Ishikawa (cell line): ENCODE measurements at regions not wholly inside any gene's neighbourhood (a gene's known extent, or its start where the extent isn't known, plus 50 kb on each side); places are given as distances from the start of the nearest gene placed in this dataset.

Experiments used
- CEBPB ChIP-seq: IDR thresholded peaks from 2 replicates; pipeline ENCODE4 v1.6.1; 2012
- CREB1 ChIP-seq: IDR thresholded peaks from 2 replicates; pipeline ENCODE4 v1.6.1; 2012; ENCODE audit warnings: low read depth
- EP300 ChIP-seq: IDR thresholded peaks from 2 replicates; pipeline ENCODE4 v1.6.1; 2012; ENCODE audit warnings: borderline replicate concordance
- FOXM1 ChIP-seq: IDR thresholded peaks from 2 replicates; pipeline ENCODE4 v1.6.1; 2012; ENCODE audit warnings: low read depth, borderline replicate concordance
- NFIC ChIP-seq: IDR thresholded peaks from 2 replicates; pipeline ENCODE4 v1.6.1; 2012
- TAF1 ChIP-seq: IDR thresholded peaks from 2 replicates; pipeline ENCODE4 v1.6.1; 2012; ENCODE audit warnings: low read depth, mild to moderate bottlenecking
- TCF12 ChIP-seq: IDR thresholded peaks from 2 replicates; pipeline ENCODE4 v1.6.1; 2012; ENCODE audit warnings: low read depth
- TEAD4 ChIP-seq: IDR thresholded peaks from 2 replicates; pipeline ENCODE4 v1.6.1; 2012
- YY1 ChIP-seq: IDR thresholded peaks from 2 replicates; pipeline ENCODE4 v1.6.1; 2012; ENCODE audit warnings: low read depth
- ZBTB7A ChIP-seq: IDR thresholded peaks from 2 replicates; pipeline ENCODE4 v1.6.1; 2012; ENCODE audit warnings: low read depth
- TF ChIP-seq, protein P1 (sequence below): IDR thresholded peaks from 2 replicates; pipeline ENCODE4 v1.6.1; 2012; ENCODE audit warnings: low read depth, mild to moderate bottlenecking

GRCh38 chr15:94857466-94857865 is 626.1 kb downstream of the MCTP2 start:
- no peak for TF ChIP-seq YY1
- TF ChIP-seq TAF1: no peak
- no peak for TF ChIP-seq NFIC
- no peak for TF ChIP-seq ZBTB7A
- no peak for TF ChIP-seq EP300
- TF ChIP-seq CREB1: no peak
- no peak for TF ChIP-seq CEBPB
- no peak for TF ChIP-seq TCF12
- no peak for TF ChIP-seq FOXM1
- TF ChIP-seq TEAD4: no peak
- TF ChIP-seq, protein P1, sequence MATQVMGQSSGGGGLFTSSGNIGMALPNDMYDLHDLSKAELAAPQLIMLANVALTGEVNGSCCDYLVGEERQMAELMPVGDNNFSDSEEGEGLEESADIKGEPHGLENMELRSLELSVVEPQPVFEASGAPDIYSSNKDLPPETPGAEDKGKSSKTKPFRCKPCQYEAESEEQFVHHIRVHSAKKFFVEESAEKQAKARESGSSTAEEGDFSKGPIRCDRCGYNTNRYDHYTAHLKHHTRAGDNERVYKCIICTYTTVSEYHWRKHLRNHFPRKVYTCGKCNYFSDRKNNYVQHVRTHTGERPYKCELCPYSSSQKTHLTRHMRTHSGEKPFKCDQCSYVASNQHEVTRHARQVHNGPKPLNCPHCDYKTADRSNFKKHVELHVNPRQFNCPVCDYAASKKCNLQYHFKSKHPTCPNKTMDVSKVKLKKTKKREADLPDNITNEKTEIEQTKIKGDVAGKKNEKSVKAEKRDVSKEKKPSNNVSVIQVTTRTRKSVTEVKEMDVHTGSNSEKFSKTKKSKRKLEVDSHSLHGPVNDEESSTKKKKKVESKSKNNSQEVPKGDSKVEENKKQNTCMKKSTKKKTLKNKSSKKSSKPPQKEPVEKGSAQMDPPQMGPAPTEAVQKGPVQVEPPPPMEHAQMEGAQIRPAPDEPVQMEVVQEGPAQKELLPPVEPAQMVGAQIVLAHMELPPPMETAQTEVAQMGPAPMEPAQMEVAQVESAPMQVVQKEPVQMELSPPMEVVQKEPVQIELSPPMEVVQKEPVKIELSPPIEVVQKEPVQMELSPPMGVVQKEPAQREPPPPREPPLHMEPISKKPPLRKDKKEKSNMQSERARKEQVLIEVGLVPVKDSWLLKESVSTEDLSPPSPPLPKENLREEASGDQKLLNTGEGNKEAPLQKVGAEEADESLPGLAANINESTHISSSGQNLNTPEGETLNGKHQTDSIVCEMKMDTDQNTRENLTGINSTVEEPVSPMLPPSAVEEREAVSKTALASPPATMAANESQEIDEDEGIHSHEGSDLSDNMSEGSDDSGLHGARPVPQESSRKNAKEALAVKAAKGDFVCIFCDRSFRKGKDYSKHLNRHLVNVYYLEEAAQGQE: no peak
